ENCODE measurements at regions not wholly inside any gene's neighbourhood (a gene's known extent, or its start where the extent isn't known, plus 50 kb on each side); places are given as distances from the start of the nearest gene placed in this dataset.
A peak's percentile ranks its signal among the peaks of the same experiment; 100 is the strongest.

- no peak for DNase-seq
These were observed 170.1 kb upstream of the GBE1 start for GRCh38 chr3:81931265-81932251.

GRCh38 chr3:81929697-81930096 lies 168.3 kb upstream of the GBE1 start:
- DNase-seq: no peak

DNA sequence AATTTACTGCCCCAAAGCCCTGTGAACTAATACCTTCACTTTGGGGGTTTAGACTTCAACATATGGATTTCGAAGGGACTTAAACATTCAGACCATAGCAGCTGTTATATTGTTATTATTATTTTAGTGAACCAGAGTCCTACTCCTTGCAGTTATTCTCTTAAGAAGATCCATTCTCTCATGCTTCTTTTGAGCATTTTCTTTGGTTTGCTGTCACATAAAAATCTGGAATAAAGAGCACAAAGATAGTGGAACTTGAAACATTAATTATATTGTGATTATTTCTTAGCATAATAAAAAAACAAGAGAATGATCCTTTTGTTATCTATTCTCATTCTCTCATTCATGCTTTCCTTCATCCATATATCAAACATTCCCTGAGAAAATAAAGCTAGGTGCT lies 166.4 kb upstream of the GBE1 start:
- DNase-seq: no peak

GRCh38 chr3:81925385-81925784 lies 163.9 kb upstream of the GBE1 start:
- no peak for DNase-seq

GRCh38 chr3:81923038-81923437 lies 161.6 kb upstream of the GBE1 start:
- DNase-seq: no peak

GRCh38 chr3:81922404-81922803 lies 161.0 kb upstream of the GBE1 start:
- DNase-seq: no peak

GRCh38 chr3:81920816-81921215 lies 159.4 kb upstream of the GBE1 start:
- no peak for DNase-seq

- DNase-seq: no peak
These were observed 155.4 kb upstream of the GBE1 start for GRCh38 chr3:81916890-81917289.

DNA sequence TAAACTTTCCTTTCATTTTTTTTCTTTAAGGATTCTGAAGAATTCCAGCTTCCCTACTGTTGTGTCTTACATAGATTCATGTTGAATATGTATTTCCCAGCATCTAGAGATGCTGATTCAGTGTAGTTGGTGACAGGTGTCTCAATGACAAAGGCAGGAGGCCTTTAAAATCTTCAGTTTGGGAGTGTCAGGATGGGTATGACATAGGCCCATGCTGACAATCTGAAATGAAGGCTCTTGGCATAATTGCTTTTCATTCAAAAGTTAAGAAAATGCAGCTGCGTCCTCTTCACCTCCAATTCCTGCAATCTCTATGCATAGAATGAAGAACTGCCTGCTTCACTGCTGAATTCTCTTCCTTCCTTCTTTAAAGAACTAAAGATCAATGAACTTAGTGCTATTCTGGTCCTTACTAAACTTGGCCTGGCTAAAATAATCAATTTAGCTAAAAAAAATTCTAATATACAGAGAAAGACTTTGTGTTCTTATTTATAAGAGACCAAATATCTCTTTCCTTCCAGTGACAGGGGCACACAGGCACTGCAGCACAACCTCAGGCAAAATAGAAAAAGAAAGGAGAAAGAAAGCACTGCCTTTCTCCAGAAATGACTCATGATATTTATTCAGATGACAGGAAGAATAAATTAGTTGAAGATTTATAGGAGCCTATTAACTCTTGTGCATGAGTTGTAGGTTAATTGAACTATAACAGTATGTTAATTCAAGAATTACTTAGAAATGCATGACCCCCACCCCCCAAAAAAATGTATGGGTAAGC lies 152.6 kb upstream of the GBE1 start:
- no peak for DNase-seq

GRCh38 chr3:81911221-81911620 lies 149.8 kb upstream of the GBE1 start:
- no peak for DNase-seq

DNA sequence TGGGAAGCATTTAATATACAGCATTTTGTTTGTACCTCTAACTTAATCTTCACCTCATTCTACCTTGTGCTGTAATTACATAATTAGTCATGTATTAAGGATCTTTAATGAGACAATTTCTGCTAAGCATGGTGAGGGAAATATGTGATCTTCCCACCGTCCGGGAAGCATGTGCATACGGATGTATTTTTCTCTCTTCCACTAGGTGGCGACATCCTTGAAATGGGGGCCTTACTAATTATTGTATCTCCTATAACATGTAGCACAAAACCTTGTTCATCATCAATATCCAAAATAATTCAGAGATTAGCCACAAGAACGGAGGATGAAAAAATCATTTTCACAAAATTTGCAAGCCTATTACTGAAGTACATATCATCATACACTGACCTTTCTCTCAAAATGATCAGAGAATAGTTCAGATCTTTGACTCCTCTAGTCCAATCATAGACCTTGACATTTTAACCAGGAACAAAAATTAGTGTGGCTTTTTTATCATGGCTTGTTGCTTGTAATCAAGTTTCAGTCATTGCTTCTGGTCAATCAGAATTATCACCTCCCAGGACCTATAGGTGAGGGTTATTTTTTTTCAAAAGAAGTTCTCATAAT lies 148.9 kb upstream of the GBE1 start:
- DNase-seq: peak in 1 of 2 donors; percentile 10

DNA sequence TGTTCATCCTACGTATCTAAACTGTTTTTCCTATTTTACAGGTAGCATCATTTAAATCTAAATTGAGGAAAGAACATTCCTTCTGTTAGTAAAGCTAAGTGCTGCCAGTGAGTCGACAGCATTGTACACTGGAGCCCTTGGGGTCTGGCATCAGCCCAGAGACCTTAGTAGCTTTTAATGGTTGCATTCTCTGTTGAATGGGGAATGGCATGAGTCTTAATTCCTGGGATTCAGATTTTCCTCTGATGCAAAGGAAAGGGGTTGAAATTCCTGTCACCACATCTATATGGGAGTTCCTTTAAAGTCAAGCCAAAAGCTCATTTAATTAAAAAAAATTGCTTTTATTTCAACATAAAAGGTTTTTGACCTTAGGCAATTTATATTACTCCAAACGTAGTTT lies 148.4 kb upstream of the GBE1 start:
- no peak for DNase-seq

DNA sequence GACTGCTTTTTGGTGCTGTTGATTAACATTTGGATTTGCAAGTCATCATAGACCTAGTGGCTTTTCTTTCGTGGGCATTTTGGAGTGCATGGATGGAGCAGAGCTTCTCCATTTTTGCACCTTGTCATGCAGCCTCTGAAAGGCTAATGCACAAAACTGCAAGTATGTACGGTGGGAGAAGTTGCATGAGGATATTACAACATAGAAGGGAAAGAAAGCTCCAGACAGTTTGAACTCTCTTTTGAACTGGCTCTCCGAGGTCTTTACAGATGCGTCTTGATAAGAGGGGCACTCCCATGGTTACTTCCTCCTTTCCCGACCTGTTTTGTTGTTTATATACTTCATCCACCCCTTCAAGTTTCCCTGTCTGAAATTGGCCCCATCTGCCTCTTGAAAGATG lies 147.1 kb upstream of the GBE1 start:
- DNase-seq: no peak

DNA sequence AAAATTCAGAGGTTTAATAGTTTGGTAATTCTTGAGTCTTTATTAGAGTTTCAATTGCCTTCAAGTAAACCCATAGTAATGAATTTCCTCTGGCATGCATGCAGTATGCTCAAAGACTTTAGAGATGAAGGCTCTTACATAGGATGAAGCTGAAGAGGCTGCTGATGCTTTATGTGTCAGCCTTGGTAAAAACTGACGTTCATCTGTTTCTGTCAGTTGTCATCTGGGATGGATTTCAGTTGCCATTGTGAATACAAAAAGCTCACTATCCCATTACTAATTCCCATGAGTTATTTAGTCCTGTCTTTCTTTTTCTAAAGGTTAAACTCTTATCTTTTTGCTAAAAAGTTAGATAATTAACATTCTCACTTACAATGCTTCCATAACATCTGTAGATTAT lies 136.9 kb upstream of the GBE1 start:
- DNase-seq: no peak

GRCh38 chr3:81894598-81894997 lies 133.2 kb upstream of the GBE1 start:
- DNase-seq: no peak

- DNase-seq: no peak
These were observed 129.8 kb upstream of the GBE1 start for GRCh38 chr3:81891055-81891895.

DNA sequence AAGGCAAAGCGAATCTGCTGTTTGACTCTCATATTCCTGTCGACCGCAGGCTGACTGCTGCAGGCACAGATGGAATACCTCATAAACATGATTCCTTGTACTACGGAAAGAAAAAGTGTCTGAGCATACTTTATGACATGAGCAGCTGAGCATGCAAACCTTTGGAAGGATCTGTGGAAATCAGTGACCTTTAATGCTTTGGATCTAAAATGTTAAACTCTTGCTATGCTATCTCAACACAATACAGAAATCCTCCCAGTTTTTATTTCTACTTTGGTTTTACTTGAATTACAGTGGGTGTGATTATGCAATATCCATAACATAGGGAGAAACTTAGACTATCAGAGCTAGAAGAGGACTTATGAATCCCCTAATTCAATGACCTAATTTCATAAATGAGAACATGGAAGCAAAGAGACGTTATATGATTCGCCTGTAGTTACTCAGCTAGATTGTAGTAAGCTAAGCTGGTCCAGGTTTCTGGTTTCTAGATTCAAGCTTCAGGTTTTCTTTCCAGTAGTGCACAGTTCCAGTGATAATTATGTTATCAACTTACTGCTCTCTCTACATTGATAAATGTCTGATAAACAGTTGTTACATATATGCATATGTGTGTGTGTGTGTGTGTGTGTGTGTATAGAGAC lies 127.6 kb upstream of the GBE1 start:
- no peak for DNase-seq

GRCh38 chr3:81887448-81887847 lies 126.0 kb upstream of the GBE1 start:
- no peak for DNase-seq

GRCh38 chr3:81886081-81886480 lies 124.6 kb upstream of the GBE1 start:
- DNase-seq: no peak

- DNase-seq: no peak
These were observed 123.3 kb upstream of the GBE1 start for GRCh38 chr3:81884791-81885190.

DNA sequence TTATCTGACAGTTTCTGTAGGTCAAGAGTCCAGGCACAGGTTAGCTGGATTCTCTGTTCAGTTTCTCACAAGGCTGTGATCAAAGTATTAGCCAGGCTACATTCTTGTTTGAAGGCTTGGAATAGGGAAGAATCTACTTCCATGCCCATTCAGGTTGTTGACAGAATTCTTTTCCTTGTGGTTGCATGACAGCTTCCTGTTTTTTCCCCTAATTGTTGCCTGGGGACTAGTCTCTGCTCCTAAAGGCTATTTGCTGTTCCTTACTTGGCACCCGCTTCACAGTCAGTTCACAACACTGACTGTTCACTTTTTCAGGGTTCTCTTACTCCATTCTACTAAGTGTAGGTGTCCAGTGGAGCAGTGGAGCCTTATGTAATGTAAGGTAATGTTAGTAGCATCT lies 115.4 kb upstream of the GBE1 start:
- DNase-seq: no peak

GRCh38 chr3:81874738-81875137 lies 113.3 kb upstream of the GBE1 start:
- DNase-seq: no peak

Measured in stimulated activated CD4-positive, alpha-beta T cell treated with anti-CD3 and anti-CD28 coated beads, Interleukin-2, amount 100 ng/mL, for 48 hours (primary cell).